Hematopoietic multipotent progenitor cell (in vitro differentiated cells): ENCODE measurements at regions not wholly inside any gene's neighbourhood (a gene's known extent, or its start where the extent isn't known, plus 50 kb on each side); places are given as distances from the start of the nearest gene placed in this dataset.
"Not testable (repeated sequence)": the region's sequence is repeated elsewhere in the genome, so short reads cannot be mapped to it uniquely, and the experiment has no call there.

Experiments used
- DNase-seq, 3 donors: peaks; one replicate each; pipeline ENCODE4 v3.0.0-alpha.2; 2011 to 2015; ENCODE audit warnings: low read depth in 2 of 3, low spot score in 2 of 3

- DNase-seq: no peak
Measured at GRCh38 chr14:45990252-45990651, 661.3 kb downstream of the RPL10L start.

GRCh38 chr14:45976001-45976400 lies 675.6 kb downstream of the RPL10L start:
- DNase-seq: no peak

GRCh38 chr14:45972416-45972815 lies 679.2 kb downstream of the RPL10L start:
- no peak for DNase-seq

GRCh38 chr14:45970621-45971020 lies 681.0 kb downstream of the RPL10L start:
- no peak for DNase-seq

- no peak for DNase-seq
Measured at GRCh38 chr14:45968037-45968436, 683.5 kb downstream of the RPL10L start.

GRCh38 chr14:45949479-45949878 lies 696.5 kb upstream of the MIS18BP1 start:
- no peak for DNase-seq

- no peak for DNase-seq
Measured at GRCh38 chr14:45947830-45948229, 694.8 kb upstream of the MIS18BP1 start.

- no peak for DNase-seq
Measured at GRCh38 chr14:45946251-45946650, 693.2 kb upstream of the MIS18BP1 start.

- DNase-seq: no peak
Measured at GRCh38 chr14:45940318-45940717, 687.3 kb upstream of the MIS18BP1 start.

GRCh38 chr14:45939572-45939971 lies 686.6 kb upstream of the MIS18BP1 start:
- no peak for DNase-seq

GRCh38 chr14:45919995-45920394 lies 667.0 kb upstream of the MIS18BP1 start:
- not testable (repeated sequence) for DNase-seq

GRCh38 chr14:45916340-45916953 lies 663.4 kb upstream of the MIS18BP1 start:
- no peak for DNase-seq

- no peak for DNase-seq
Measured at GRCh38 chr14:45907782-45908181, 654.8 kb upstream of the MIS18BP1 start.

GRCh38 chr14:45906257-45906656 lies 653.3 kb upstream of the MIS18BP1 start:
- DNase-seq: no peak

- DNase-seq: no peak
Measured at GRCh38 chr14:45905672-45906071, 652.7 kb upstream of the MIS18BP1 start.

- no peak for DNase-seq
Measured at GRCh38 chr14:45904314-45904713, 651.3 kb upstream of the MIS18BP1 start.

GRCh38 chr14:45902241-45902640 lies 649.2 kb upstream of the MIS18BP1 start:
- DNase-seq: no peak

- no peak for DNase-seq
Measured at GRCh38 chr14:45897439-45897838, 644.4 kb upstream of the MIS18BP1 start.

GRCh38 chr14:45893127-45893526 lies 640.1 kb upstream of the MIS18BP1 start:
- no peak for DNase-seq

- DNase-seq: no peak
Measured at GRCh38 chr14:45891417-45892080, 638.5 kb upstream of the MIS18BP1 start.

- DNase-seq: not testable (repeated sequence)
Measured at GRCh38 chr14:45888766-45889285, 635.8 kb upstream of the MIS18BP1 start.

- no peak for DNase-seq
Measured at GRCh38 chr14:45877981-45878380, 625.0 kb upstream of the MIS18BP1 start.
